SH-SY5Y (cell line): ENCODE measurements at regions not wholly inside any gene's neighbourhood (a gene's known extent, or its start where the extent isn't known, plus 50 kb on each side); places are given as distances from the start of the nearest gene placed in this dataset.

ENCODE experiments used
- GATA2 ChIP-seq: IDR thresholded peaks from 2 replicates; pipeline ENCODE4 v1.6.1; 2011; ENCODE audit warnings: mild to moderate bottlenecking, low read depth, low read length
- GATA3 ChIP-seq: IDR thresholded peaks from 2 replicates; pipeline ENCODE4 v1.6.1; 2011; ENCODE audit warnings: low read depth, mild to moderate bottlenecking, low read length, moderate library complexity

- TF ChIP-seq GATA2 (no peak), GATA3 (no peak)
These were observed 163.6 kb upstream of the PHYHIPL start for GRCh38 chr10:59012839-59013238.
